ENCODE measurements at regions not wholly inside any gene's neighbourhood (a gene's known extent, or its start where the extent isn't known, plus 50 kb on each side); places are given as distances from the start of the nearest gene placed in this dataset.

DNA sequence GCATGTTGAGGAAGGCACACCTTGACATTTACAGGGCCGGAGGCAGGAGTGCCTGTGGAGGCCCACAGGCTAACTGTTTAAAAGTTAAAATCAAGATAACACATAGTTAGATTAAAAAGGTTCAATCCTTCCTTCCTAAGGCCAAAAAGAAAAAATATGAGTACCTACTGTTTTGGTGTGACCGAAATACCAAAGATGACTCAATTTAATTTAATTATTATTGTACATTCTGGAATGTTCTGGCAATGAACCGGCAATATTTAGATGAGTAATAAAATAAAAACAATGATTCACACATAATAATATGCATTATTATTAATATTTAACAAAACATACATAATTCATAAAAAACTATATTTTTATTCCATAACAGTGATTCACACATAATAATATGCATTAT, 136.8 kb upstream of the NTF3 start:
- TF ChIP-seq, protein P1, sequence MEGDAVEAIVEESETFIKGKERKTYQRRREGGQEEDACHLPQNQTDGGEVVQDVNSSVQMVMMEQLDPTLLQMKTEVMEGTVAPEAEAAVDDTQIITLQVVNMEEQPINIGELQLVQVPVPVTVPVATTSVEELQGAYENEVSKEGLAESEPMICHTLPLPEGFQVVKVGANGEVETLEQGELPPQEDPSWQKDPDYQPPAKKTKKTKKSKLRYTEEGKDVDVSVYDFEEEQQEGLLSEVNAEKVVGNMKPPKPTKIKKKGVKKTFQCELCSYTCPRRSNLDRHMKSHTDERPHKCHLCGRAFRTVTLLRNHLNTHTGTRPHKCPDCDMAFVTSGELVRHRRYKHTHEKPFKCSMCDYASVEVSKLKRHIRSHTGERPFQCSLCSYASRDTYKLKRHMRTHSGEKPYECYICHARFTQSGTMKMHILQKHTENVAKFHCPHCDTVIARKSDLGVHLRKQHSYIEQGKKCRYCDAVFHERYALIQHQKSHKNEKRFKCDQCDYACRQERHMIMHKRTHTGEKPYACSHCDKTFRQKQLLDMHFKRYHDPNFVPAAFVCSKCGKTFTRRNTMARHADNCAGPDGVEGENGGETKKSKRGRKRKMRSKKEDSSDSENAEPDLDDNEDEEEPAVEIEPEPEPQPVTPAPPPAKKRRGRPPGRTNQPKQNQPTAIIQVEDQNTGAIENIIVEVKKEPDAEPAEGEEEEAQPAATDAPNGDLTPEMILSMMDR (IDR thresholded peaks at IDR 0.05): no peak
- TF ChIP-seq EZH2phosphoT487 (IDR thresholded peaks at IDR 0.05) (no peak), EZH2 (IDR thresholded peaks at IDR 0.05) (no peak)
